GM13976 (cell line): ENCODE measurements at regions not wholly inside any gene's neighbourhood (a gene's known extent, or its start where the extent isn't known, plus 50 kb on each side); places are given as distances from the start of the nearest gene placed in this dataset.
A peak's percentile ranks its signal among the peaks of the same experiment; 100 is the strongest.

ENCODE experiments used
- DNase-seq: peaks from one replicate; pipeline ENCODE4 v3.0.0; 2012; ENCODE audit warnings: low spot score
- in situ Hi-C: fragments of 300-500 bp; cut with MboI; formaldehyde crosslinking; loops from one replicate; pipeline ENCODE4 v1.12.0; 2022; ENCODE audit warnings: low sequenced_read_pairs, mixed read lengths, inconsistent platforms; ENCODE audit not compliant: unreplicated experiment
- TF ChIP-seq, protein P1 (sequence below): IDR thresholded peaks from 2 replicates; pipeline ENCODE4 v1.5.1; 2012; ENCODE audit warnings: borderline replicate concordance, mild to moderate bottlenecking; ENCODE audit not compliant: insufficient read depth; ENCODE audit errors: extremely low read depth, missing control alignments, control extremely low read depth

DNA sequence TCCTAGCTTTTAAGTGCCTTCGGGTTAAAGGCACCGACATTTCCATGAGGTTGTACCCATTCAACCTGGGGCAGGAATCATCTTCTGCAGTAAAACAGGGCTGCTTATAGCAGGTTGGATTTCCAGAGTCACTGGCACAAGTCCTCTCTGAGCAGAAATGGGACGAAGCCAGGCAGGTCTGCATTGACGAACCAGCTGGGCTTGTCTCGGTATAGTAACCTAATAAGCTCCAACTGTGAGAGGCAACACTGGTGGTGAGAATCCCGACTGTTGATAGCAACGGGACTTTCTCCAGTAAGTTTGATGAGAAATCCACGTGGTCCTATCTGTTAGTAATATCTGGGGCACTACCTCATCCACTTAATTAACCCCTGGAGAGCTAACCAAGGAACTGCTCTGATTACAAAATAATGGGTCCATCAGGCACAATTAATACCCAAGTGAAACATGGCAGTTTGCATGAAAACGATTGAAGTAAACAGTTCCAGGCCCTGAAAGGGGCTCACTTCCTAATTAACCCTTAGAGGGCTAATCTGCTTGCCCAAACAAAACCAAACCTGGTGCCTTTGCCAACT, 491.0 kb upstream of the C9orf72 start:
- DNase-seq = no peak
- TF ChIP-seq, protein P1, sequence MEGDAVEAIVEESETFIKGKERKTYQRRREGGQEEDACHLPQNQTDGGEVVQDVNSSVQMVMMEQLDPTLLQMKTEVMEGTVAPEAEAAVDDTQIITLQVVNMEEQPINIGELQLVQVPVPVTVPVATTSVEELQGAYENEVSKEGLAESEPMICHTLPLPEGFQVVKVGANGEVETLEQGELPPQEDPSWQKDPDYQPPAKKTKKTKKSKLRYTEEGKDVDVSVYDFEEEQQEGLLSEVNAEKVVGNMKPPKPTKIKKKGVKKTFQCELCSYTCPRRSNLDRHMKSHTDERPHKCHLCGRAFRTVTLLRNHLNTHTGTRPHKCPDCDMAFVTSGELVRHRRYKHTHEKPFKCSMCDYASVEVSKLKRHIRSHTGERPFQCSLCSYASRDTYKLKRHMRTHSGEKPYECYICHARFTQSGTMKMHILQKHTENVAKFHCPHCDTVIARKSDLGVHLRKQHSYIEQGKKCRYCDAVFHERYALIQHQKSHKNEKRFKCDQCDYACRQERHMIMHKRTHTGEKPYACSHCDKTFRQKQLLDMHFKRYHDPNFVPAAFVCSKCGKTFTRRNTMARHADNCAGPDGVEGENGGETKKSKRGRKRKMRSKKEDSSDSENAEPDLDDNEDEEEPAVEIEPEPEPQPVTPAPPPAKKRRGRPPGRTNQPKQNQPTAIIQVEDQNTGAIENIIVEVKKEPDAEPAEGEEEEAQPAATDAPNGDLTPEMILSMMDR = no peak
- in situ Hi-C loops = no loop called here

DNA sequence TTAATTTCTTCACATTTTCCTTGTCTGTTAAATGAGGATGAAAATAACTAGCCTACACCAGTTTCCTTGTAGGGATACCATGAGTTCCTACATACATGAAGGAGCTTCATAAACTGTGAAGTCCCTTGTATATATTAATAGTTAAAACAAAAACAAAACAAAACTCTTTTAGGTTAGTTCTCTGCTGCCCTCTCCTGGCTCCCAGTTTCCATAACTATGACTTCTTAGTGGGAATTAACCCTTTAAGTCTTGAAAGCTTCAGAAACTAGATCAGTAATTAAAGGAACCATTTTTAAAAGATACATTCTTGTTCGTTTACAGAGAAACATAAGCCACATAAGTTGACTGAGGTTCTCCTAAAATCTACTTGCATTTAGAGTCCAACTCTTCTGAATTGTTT, 500.0 kb upstream of the C9orf72 start:
- peak; percentile 3 for DNase-seq
- TF ChIP-seq, protein P1 = no peak
- in situ Hi-C loops = loop anchor here (10.0 kb wide), 1 partner anchor 348 kb away; no protein-coding TSS in a partner anchor

DNA sequence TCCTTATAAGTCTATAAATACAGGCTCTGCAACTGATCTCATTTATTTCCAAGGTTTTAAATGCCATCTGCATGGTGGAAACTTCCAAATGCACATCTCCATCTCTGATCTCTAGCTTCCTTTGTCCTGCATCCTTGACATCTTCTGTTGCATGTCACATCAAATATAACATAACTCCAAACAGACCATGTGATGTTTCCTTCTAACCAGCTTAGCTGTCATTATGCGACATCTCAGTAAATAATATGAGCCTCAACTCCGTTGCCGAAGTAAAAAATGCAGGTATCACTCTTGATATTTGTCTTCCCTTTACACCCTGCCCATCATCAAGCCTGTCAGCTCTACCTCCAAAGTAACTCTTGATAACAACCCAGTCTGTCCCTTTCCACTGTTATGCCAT, 506.4 kb upstream of the C9orf72 start:
- in situ Hi-C loops = loop anchor here (10.0 kb wide), 1 partner anchor 355 kb away; no protein-coding TSS in a partner anchor

DNA sequence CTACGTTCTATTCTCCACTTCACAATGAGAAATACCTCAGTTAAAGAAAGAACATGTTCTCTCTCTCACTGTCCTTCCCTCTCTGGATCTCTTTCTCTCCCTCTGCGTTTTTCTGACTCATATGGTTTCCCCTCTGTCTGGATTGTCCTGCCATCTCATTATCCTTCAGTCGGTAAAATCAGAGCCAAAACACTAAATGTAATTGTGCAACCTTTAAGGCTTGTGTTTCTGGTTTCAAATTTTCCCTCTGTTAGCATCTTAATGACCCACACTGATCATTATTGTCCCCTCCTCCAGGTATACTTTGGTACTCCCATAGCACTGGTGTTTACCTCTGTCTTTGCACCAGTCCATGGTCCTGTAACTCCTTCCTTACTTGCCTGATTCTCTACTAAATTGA, 509.4 kb upstream of the C9orf72 start:
- TF ChIP-seq, protein P1 = no peak
- DNase-seq = no peak
- in situ Hi-C loops = no loop called here

More for the DNA sequence above, 506.4 kb upstream of the C9orf72 start:
- TF ChIP-seq, protein P1 = no peak
- DNase-seq = no peak

DNA sequence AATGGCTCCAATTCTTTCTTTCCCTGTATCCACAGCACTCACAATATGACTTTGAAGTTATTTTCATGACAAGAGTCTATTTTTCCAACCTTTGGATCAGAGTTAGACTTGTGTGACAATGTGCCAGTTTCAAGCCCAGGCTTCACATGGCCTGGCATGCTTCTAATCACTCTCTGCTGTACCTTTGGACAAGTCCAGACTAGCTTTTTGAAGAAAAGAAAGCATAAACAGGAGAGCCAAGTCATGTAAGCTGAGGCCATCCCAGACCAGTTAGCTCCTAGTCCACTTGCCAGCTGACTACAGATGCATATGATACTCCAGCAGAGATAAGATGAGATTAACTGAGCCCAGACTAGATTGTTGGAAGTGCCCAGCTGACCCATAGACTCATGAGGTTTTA, 513.6 kb upstream of the C9orf72 start:
- DNase-seq = no peak
- TF ChIP-seq, protein P1 = no peak
- in situ Hi-C loops = no loop called here

DNA sequence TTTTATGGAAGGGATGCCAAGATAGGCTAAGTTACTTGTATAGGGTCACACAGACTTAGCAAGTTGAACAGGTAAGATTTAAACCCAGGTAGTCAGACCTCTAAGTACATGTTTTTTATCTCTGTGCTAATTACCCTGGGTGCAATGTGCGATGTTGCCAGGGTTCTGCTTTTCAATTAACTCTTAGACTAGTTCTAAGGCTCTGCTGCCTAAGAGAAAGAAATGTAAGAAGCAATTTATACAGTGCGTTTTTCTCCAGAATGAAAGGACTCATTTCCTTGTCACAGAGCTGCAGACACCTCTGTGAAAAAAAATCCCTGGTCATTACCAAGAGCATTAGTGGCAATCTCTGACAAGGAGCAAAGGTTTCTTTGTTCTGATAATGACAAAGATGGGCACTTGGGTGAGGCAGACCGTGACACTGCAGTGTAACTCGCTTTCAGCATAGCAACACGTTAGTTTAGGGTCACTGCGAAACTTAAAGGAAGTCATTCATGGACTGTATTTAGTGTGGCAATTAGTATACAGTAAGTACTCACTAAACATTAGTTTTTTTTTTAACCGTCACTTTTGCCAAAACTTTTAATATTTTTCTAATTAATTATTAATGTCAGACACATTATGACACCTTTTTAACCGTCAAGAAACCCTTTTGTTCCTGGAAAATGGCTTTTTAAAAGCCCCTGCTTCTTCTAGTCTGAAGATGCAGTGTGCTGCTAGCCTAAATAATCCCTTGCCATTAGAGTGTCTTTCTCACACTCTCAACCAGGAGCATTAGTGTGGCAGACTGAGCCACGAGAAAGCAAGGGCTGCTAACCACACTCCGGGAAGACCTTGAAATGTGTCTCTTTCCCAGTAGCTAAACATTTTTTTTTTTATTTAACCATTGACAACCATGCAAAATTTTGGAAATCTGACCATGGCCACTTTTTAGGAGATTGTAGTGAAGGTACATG, 520.0 kb upstream of the C9orf72 start:
- TF ChIP-seq, protein P1 = no peak
- no peak for DNase-seq
- in situ Hi-C loops = no loop called here
